ENCODE measurements at regions not wholly inside any gene's neighbourhood (a gene's known extent, or its start where the extent isn't known, plus 50 kb on each side); places are given as distances from the start of the nearest gene placed in this dataset.
"Not testable (repeated sequence)": the region's sequence is repeated elsewhere in the genome, so short reads cannot be mapped to it uniquely, and the experiment has no call there.

DNA sequence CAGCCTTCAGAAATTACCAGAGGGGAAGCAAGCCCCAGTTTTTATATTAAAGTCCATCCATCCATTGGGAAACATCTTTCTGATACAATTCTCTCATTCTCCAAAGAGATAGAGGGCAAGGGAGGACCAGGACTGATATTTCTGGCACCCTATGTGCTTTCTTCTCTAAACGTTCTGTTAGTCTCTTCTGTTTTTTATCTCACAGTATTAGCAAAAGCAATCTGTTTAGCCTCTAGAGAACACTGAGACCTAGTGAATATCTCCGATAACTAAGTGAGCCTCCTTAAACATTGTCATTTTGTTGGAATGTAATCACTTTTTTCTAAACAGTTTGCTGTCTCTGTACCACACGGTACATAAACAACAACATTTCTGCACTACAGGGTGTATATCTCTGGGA lies 464.6 kb downstream of the JRKL start:
- Mint-ChIP-seq H3K9me3 (no peaks in the 10 kb centered on the region), H3K36me3 (no peaks in the 10 kb centered on the region), H3K27ac (no peak overlapping the region), H3K4me1 (ENCODE audit: low read depth) (no peaks in the 10 kb centered on the region), H3K27me3 (no peaks in the 10 kb centered on the region), H3K4me3 (no peak overlapping the region)
- DNase-seq = no peak
- ChIA-PET CTCF (no interaction called here), POLR2A (no interaction called here)
- intact Hi-C loops (cut with micrococcal nuclease) = no loop called here

DNA sequence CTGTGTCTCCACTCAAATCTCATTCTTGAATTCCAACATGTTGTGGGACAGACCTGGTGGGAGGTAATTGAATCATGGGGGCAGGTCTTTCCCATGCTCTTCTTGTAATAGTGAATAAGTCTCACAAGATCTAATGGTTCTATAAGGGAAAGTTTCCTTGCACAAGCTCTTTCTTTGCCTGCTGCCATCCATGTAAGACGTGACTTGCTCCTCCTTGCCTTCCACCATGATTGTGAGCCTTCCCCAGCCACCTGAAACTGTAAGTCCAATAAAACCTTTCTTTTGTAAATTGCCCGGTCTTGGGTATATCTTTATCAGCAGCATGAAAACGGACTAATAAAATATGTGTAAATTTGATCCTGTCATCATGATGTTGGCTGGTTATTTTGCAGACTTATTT lies 471.9 kb downstream of the JRKL start:
- intact Hi-C loops (cut with micrococcal nuclease); H3K9me3 Mint-ChIP-seq; POLR2A ChIA-PET: not testable (repeated sequence)

GRCh38 chr11:96863520-96863919 lies 473.7 kb downstream of the JRKL start:
- Mint-ChIP-seq H3K36me3 (no peaks in the 10 kb centered on the region), H3K4me3 (no peak overlapping the region), H3K4me1 (ENCODE audit: low read depth) (no peaks in the 10 kb centered on the region), H3K9me3 (peaks cover 2% of the 10 kb centered on the region), H3K27me3 (no peaks in the 10 kb centered on the region), H3K27ac (no peak overlapping the region)
- no peak for DNase-seq
- POLR2A ChIA-PET = no interaction called here
- intact Hi-C loops (cut with micrococcal nuclease) = no loop called here
- CTCF ChIA-PET = no interaction called here

More for the DNA sequence above, 471.9 kb downstream of the JRKL start:
- H3K4me3 Mint-ChIP-seq; H3K4me1 Mint-ChIP-seq (ENCODE audit: low read depth); DNase-seq; H3K36me3 Mint-ChIP-seq; H3K27ac Mint-ChIP-seq; H3K27me3 Mint-ChIP-seq: not testable (repeated sequence)
- CTCF ChIA-PET = interaction anchor here (0.7 kb wide), 1 partner anchor 1261 kb away, joined by 4 read pairs; no protein-coding TSS in a partner anchor

- Mint-ChIP-seq H3K9me3 (peaks cover 2% of the 10 kb centered on the region), H3K27me3 (no peaks in the 10 kb centered on the region), H3K4me1 (ENCODE audit: low read depth) (no peaks in the 10 kb centered on the region), H3K4me3 (no peak overlapping the region), H3K36me3 (no peaks in the 10 kb centered on the region), H3K27ac (no peak overlapping the region)
- no peak for DNase-seq
- ChIA-PET CTCF (no interaction called here), POLR2A (no interaction called here)
- intact Hi-C loops (cut with micrococcal nuclease) = no loop called here
Observed at GRCh38 chr11:96865020-96865419, 475.2 kb downstream of the JRKL start.

DNA sequence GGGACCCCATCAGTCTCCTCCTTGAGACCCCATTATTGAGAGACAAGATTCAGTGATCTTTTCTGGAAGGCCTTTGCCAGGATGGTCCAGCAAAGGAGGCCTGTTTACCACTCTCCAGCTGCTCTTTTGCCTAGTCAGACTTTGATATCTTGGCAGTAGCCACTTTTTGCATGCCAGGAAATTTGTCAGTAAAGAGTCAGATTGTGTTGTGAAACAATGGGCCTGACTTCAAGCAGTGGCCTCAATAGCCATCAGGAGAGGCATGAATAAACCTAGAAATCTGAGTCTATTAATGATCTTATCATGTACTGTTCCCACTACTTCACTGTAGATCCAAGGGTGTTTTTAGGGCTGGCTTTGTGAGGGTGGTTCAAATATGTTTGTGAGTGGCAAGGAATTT lies 479.4 kb downstream of the JRKL start:
- intact Hi-C loops (cut with micrococcal nuclease) = no loop called here
- ChIA-PET CTCF (no interaction called here), POLR2A (no interaction called here)
- Mint-ChIP-seq H3K27me3 (no peaks in the 10 kb centered on the region), H3K27ac (no peak overlapping the region), H3K36me3 (no peaks in the 10 kb centered on the region), H3K4me3 (no peak overlapping the region), H3K9me3 (no peaks in the 10 kb centered on the region), H3K4me1 (ENCODE audit: low read depth) (no peaks in the 10 kb centered on the region)
- DNase-seq = no peak

GRCh38 chr11:96875712-96876111 lies 485.9 kb downstream of the JRKL start:
- CTCF ChIA-PET = no interaction called here
- Mint-ChIP-seq H3K27ac (no peak overlapping the region), H3K36me3 (no peaks in the 10 kb centered on the region), H3K9me3 (peaks cover 2% of the 10 kb centered on the region), H3K4me3 (no peak overlapping the region), H3K4me1 (ENCODE audit: low read depth) (no peaks in the 10 kb centered on the region), H3K27me3 (no peaks in the 10 kb centered on the region)
- intact Hi-C loops (cut with micrococcal nuclease) = no loop called here
- no peak for DNase-seq
- POLR2A ChIA-PET = no interaction called here

GRCh38 chr11:96878299-96879051 lies 488.7 kb downstream of the JRKL start:
- CTCF ChIA-PET = no interaction called here
- no peaks in the 10 kb centered on the region for H3K36me3 Mint-ChIP-seq

DNA sequence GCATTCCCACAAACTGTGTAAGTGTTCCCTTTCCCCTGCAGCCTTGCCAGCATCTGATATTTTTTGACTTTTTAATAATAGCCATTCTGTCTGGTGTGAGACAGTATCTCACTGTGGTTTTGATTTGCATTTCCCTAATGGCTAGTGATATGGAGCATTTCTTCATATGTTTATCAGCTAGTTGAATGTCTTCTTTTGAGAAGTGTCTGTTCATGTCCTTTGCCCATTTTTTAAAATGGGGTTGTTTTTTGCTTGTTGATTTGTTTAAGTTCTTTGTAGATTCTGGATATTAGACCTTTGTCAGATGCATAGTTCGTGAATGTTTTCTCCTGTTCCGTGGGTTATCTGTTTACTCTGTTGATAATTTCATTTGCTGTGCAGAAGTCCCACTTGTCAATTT lies 492.8 kb downstream of the JRKL start:
- H3K9me3 Mint-ChIP-seq; H3K27ac Mint-ChIP-seq; H3K4me1 Mint-ChIP-seq (ENCODE audit: low read depth); H3K36me3 Mint-ChIP-seq; POLR2A ChIA-PET; CTCF ChIA-PET; DNase-seq; H3K4me3 Mint-ChIP-seq; H3K27me3 Mint-ChIP-seq: not testable (repeated sequence)
- intact Hi-C loops (cut with micrococcal nuclease) = loop anchor here (10.0 kb wide), 1 partner anchor 412 kb away; no protein-coding TSS in a partner anchor

More at GRCh38 chr11:96878299-96879051, 488.7 kb downstream of the JRKL start:
- POLR2A ChIA-PET = no interaction called here
- H3K9me3 Mint-ChIP-seq = peaks cover 2% of the 10 kb centered on the region
- H3K27ac Mint-ChIP-seq = no peak overlapping the region
- no peak overlapping the region for H3K4me3 Mint-ChIP-seq
- DNase-seq = no peak
- H3K27me3 Mint-ChIP-seq = no peaks in the 10 kb centered on the region
- no peaks in the 10 kb centered on the region for H3K4me1 Mint-ChIP-seq (ENCODE audit: low read depth)
- intact Hi-C loops (cut with micrococcal nuclease) = no loop called here

- Mint-ChIP-seq H3K36me3 (no peaks in the 10 kb centered on the region), H3K4me1 (ENCODE audit: low read depth) (no peaks in the 10 kb centered on the region), H3K27ac (no peak overlapping the region), H3K4me3 (no peak overlapping the region), H3K9me3 (peaks cover 2% of the 10 kb centered on the region), H3K27me3 (no peaks in the 10 kb centered on the region)
- intact Hi-C loops (cut with micrococcal nuclease) = loop anchor here (10.0 kb wide), 1 partner anchor 409 kb away; no protein-coding TSS in a partner anchor
- CTCF ChIA-PET = no interaction called here
- POLR2A ChIA-PET = no interaction called here
- no peak for DNase-seq
Observed at GRCh38 chr11:96885405-96885804, 495.6 kb downstream of the JRKL start.

DNA sequence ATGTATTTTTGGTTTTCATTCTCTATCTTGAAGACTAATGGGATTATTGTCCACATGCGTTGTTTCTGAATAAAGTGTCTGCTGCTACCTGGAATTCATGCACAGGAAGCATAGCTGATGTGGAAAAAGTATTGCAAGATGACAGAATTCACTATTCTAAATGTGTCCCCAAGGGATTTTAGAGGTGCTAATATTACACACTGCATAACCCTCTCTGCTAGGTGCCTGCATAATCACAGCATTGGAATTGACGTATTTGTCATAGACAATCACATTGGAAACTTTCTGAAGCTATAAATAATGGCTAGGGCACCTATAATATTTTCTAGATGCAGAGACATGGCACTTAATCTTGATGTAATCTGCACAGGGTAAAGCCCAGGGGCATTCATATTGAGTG lies 496.1 kb downstream of the JRKL start:
- Mint-ChIP-seq H3K27me3 (no peaks in the 10 kb centered on the region), H3K9me3 (peaks cover 2% of the 10 kb centered on the region), H3K36me3 (no peaks in the 10 kb centered on the region), H3K4me3 (no peak overlapping the region), H3K4me1 (ENCODE audit: low read depth) (no peaks in the 10 kb centered on the region), H3K27ac (no peak overlapping the region)
- intact Hi-C loops (cut with micrococcal nuclease) = loop anchor here (10.0 kb wide), 1 partner anchor 409 kb away; no protein-coding TSS in a partner anchor
- ChIA-PET POLR2A (no interaction called here), CTCF (no interaction called here)
- no peak for DNase-seq

GRCh38 chr11:96893988-96894387 lies 504.2 kb downstream of the JRKL start:
- no peaks in the 10 kb centered on the region for H3K4me1 Mint-ChIP-seq (ENCODE audit: low read depth)
- CTCF ChIA-PET = no interaction called here
- intact Hi-C loops (cut with micrococcal nuclease) = no loop called here

GRCh38 chr11:96894587-96894986 lies 504.8 kb downstream of the JRKL start:
- peaks cover 3% of the 10 kb centered on the region for H3K9me3 Mint-ChIP-seq
- ChIA-PET CTCF (no interaction called here), POLR2A (no interaction called here)
- H3K4me3 Mint-ChIP-seq = no peak overlapping the region
- no peaks in the 10 kb centered on the region for H3K36me3 Mint-ChIP-seq
- intact Hi-C loops (cut with micrococcal nuclease) = no loop called here
- DNase-seq = no peak
- no peaks in the 10 kb centered on the region for H3K4me1 Mint-ChIP-seq (ENCODE audit: low read depth)
- H3K27ac Mint-ChIP-seq = no peak overlapping the region
- no peaks in the 10 kb centered on the region for H3K27me3 Mint-ChIP-seq

More at GRCh38 chr11:96893988-96894387, 504.2 kb downstream of the JRKL start:
- DNase-seq = no peak
- no peak overlapping the region for H3K27ac Mint-ChIP-seq
- no peaks in the 10 kb centered on the region for H3K27me3 Mint-ChIP-seq
- POLR2A ChIA-PET = no interaction called here
- peaks cover 3% of the 10 kb centered on the region for H3K9me3 Mint-ChIP-seq
- H3K4me3 Mint-ChIP-seq = no peak overlapping the region
- H3K36me3 Mint-ChIP-seq = no peaks in the 10 kb centered on the region

DNA sequence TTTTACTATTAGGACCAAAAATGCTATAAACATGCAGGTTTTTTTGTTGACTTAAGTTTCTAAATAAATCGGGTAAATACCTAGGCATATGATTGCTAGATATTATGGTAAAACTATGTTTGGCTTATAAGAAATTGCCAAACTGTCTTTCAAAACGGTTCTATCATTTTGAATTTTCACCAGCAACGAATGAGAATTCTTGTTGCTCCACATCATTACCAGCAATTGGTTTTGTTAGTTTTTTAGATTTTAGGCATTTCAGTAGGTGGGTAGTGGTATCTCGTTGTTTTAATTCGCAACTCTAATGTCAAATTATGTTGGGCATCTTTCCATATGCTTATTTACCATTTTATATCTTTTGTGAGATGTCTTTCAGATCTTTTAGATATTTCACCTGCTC lies 510.2 kb downstream of the JRKL start:
- H3K4me3 Mint-ChIP-seq = no peak overlapping the region
- ChIA-PET POLR2A (no interaction called here), CTCF (no interaction called here)
- peaks cover 3% of the 10 kb centered on the region for H3K9me3 Mint-ChIP-seq
- intact Hi-C loops (cut with micrococcal nuclease) = no loop called here
- no peaks in the 10 kb centered on the region for H3K27me3 Mint-ChIP-seq
- H3K4me1 Mint-ChIP-seq (ENCODE audit: low read depth) = no peaks in the 10 kb centered on the region
- DNase-seq = no peak
- no peaks in the 10 kb centered on the region for H3K36me3 Mint-ChIP-seq
- H3K27ac Mint-ChIP-seq = no peak overlapping the region

Measured in activated CD4-positive, alpha-beta memory T cell treated with anti-CD3 and anti-CD28 coated beads for 36 hours (primary cell).